Endothelial cell of umbilical vein (primary cell): ENCODE measurements at regions not wholly inside any gene's neighbourhood (a gene's known extent, or its start where the extent isn't known, plus 50 kb on each side); places are given as distances from the start of the nearest gene placed in this dataset.

Experiments
- BruUV-seq: library from RNA; stranded (reverse); fragments of 400-500 nt; replicated peaks from 2 replicates; lab custom pipeline; 2021; lab: Mats Ljungman, UMichigan
- CTCF ChIA-PET: fragments of 300-600, 350-600 bp; sonication (Branson Sonifier 250); formaldehyde crosslinking; loops from one replicate; lab custom pipeline; 2021; ENCODE audit warnings: antibody characterized with exemption, inconsistent platforms; lab: Charles Lee
- POLR2A ChIA-PET: fragments of 300-600, 350-600 bp; sonication (Branson Sonifier 250); formaldehyde crosslinking; loops from one replicate; lab custom pipeline; 2021; ENCODE audit warnings: antibody characterized with exemption, inconsistent platforms; lab: Charles Lee
- DNase-seq: peaks from one replicate; pipeline ENCODE4 v3.0.0-alpha.2; 2011; ENCODE audit warnings: low read depth, low spot score
- FAIRE-seq: peaks from 2 replicates; lab custom pipeline; 2011; peaks lifted over from hg19 to GRCh38; lab: Jason Lieb, UNC
- H2AFZ ChIP-seq: 2 replicates; pipeline ENCODE4 v1.6.0; 2012; ENCODE audit warnings: low read depth, low read length, control low read depth, inconsistent platforms
- H3K27ac ChIP-seq: 2 replicates; pipeline ENCODE4 v1.5.1; 2011; ENCODE audit warnings: low read depth, mild to moderate bottlenecking, control low read depth, low read length, moderate library complexity; ENCODE audit not compliant: insufficient read depth
- H3K27me3 ChIP-seq, 2 experiments: 2 replicates each; pipeline versions ENCODE4 v1.6.0 to v1.6.1; 2011; ENCODE audit warnings: low read length in 2 of 2, mixed read lengths in 1 of 2; ENCODE audit not compliant: control insufficient read depth in 2 of 2, insufficient read depth in 2 of 2
- H3K36me3 ChIP-seq, 2 experiments: 2 replicates in 1 of 2; 3 replicates in 1 of 2; pipeline ENCODE4 v1.5.1; 2011; ENCODE audit warnings: low read length in 2 of 2, mild to moderate bottlenecking in 1 of 2, moderate library complexity in 1 of 2; ENCODE audit not compliant: control insufficient read depth in 2 of 2, insufficient read depth in 2 of 2; ENCODE audit errors: extremely low read depth in 1 of 2
- H3K4me1 ChIP-seq: 3 replicates; pipeline ENCODE4 v1.5.1; 2011; ENCODE audit warnings: mild to moderate bottlenecking, low read length; ENCODE audit not compliant: control insufficient read depth, insufficient read depth; ENCODE audit errors: extremely low read depth
- H3K4me2 ChIP-seq: 2 replicates; pipeline ENCODE4 v1.6.1; 2011; ENCODE audit warnings: low read length, control low read depth, mixed read lengths; ENCODE audit not compliant: insufficient read depth
- H3K4me3 ChIP-seq, 3 experiments: fragments of 200-600 bp in 1 of 3; sonication (generic), shearing (Covaris generic) in 1 of 3; replicated peaks in 1 of 3; 2 replicates each; pipeline ENCODE4 v1.5.1; 2011 to 2016; ENCODE audit warnings: control low read depth in 3 of 3, low read length in 3 of 3, mild to moderate bottlenecking in 2 of 3, inconsistent platforms in 1 of 3, low read depth in 1 of 3, moderate library complexity in 1 of 3; ENCODE audit not compliant: insufficient read depth in 1 of 3
- H3K79me2 ChIP-seq: 2 replicates; pipeline ENCODE4 v1.6.0; 2012; ENCODE audit warnings: low read length, inconsistent platforms; ENCODE audit not compliant: control insufficient read depth, insufficient read depth
- H3K9ac ChIP-seq: replicated peaks from 2 replicates; pipeline ENCODE3; 2011; ENCODE audit warnings: low read length, control low read depth; ENCODE audit not compliant: insufficient read depth; ENCODE audit errors: extremely low read depth
- H3K9me1 ChIP-seq: replicated peaks from 3 replicates; pipeline ENCODE4 v1.6.0; 2011; ENCODE audit warnings: mild to moderate bottlenecking, low read length; ENCODE audit not compliant: control insufficient read depth, insufficient read depth; ENCODE audit errors: extremely low read depth
- H3K9me3 ChIP-seq: replicated peaks from 2 replicates; pipeline ENCODE4 v1.5.1; 2012; ENCODE audit warnings: low read length, inconsistent platforms; ENCODE audit not compliant: control insufficient read depth, insufficient read depth
- H4K20me1 ChIP-seq: replicated peaks from 2 replicates; pipeline ENCODE3; 2011; ENCODE audit warnings: mild to moderate bottlenecking, low read length; ENCODE audit not compliant: control insufficient read depth, insufficient read depth; ENCODE audit errors: extremely low read depth
- CTCF ChIP-seq, 2 donors: IDR thresholded peaks; 1 replicate in 1 of 2; 2 replicates in 1 of 2; pipeline ENCODE4 v1.5.1; 2011; ENCODE audit warnings: low read length in 2 of 2, mild to moderate bottlenecking in 2 of 2, moderate library complexity in 2 of 2, control low read depth in 1 of 2, inconsistent platforms in 1 of 2, low read depth in 1 of 2; ENCODE audit not compliant: insufficient read depth in 1 of 2; ENCODE audit errors: extremely low read depth in 1 of 2
- EZH2 ChIP-seq: IDR thresholded peaks from 2 replicates; pipeline ENCODE4 v1.6.1; 2012; ENCODE audit warnings: borderline replicate concordance, low read depth, mild to moderate bottlenecking, moderate library complexity, low read length, inconsistent platforms; ENCODE audit not compliant: severe bottlenecking
- FOS ChIP-seq: IDR thresholded peaks from 2 replicates; pipeline ENCODE4 v1.6.1; 2011; ENCODE audit warnings: mild to moderate bottlenecking, low read length, moderate library complexity, borderline replicate concordance; ENCODE audit not compliant: insufficient read depth
- GATA2 ChIP-seq: IDR thresholded peaks from 2 replicates; pipeline ENCODE4 v1.7.0; 2011; ENCODE audit warnings: low read depth, mild to moderate bottlenecking, moderate library complexity, mixed read lengths, low read length; ENCODE audit not compliant: insufficient read length, insufficient read depth
- JUN ChIP-seq: IDR thresholded peaks from 2 replicates; pipeline ENCODE4 v1.6.1; 2011; ENCODE audit warnings: borderline replicate concordance, low read depth; ENCODE audit not compliant: insufficient read length, insufficient read depth
- MAX ChIP-seq: IDR thresholded peaks from 2 replicates; pipeline ENCODE4 v1.6.1; 2011; ENCODE audit not compliant: insufficient read depth, insufficient read length
- MYC ChIP-seq: IDR thresholded peaks from one replicate; pipeline ENCODE4 v1.6.1; 2011; ENCODE audit warnings: mild to moderate bottlenecking, low read depth, low read length
- POLR2A ChIP-seq: IDR thresholded peaks from 2 replicates; pipeline ENCODE4 v1.6.1; 2012; ENCODE audit warnings: low read depth, mild to moderate bottlenecking, control low read depth, low read length
- POLR2AphosphoS5 ChIP-seq: IDR thresholded peaks from 2 replicates; pipeline ENCODE4 v1.6.1; 2012; ENCODE audit warnings: low read depth, mild to moderate bottlenecking, control low read depth, low read length, moderate library complexity; ENCODE audit not compliant: insufficient read depth
- dilution Hi-C: fragments of 300-500 bp; cut with MboI; formaldehyde crosslinking; loops from one replicate; pipeline ENCODE4 v1.15.0; 2019; ENCODE audit warnings: low sequenced_read_pairs; ENCODE audit not compliant: extremely low pct_ligation_motif_present
- intact Hi-C: fragments of 100-400 bp; cut with micrococcal nuclease; formaldehyde crosslinking; loops from one replicate; pipeline ENCODE4 v1.10.0; 2022

- intact Hi-C loops, result no loop called here
- CTCF ChIA-PET, result interaction anchor here (1.2 kb wide), 1 partner anchor 56 kb away, joined by 3 read pairs; no protein-coding TSS in a partner anchor
Observed at GRCh38 chr6:148235446-148235845, 107.2 kb upstream of the SASH1 start.

More at GRCh38 chr6:148235446-148235845, 107.2 kb upstream of the SASH1 start:
- no TSS peak for BruUV-seq
- Histone ChIP-seq H3K4me3 (no peak overlapping the region), H2AFZ (no peak overlapping the region), H3K27ac (no peak overlapping the region), H4K20me1 (no peaks in the 10 kb centered on the region), H3K9me1 (no peaks in the 10 kb centered on the region), H3K36me3 (no peaks in the 10 kb centered on the region), H3K79me2 (no peaks in the 10 kb centered on the region), H3K27me3 (no peaks in the 10 kb centered on the region), H3K9me3 (no peaks in the 10 kb centered on the region), H3K4me1 (peaks cover 5% of the 10 kb centered on the region), H3K9ac (no peak overlapping the region), H3K4me2 (no peak overlapping the region)
- no peak for TF ChIP-seq FOS
- no peak for TF ChIP-seq CTCF (IDR thresholded peaks at IDR 0.05; ENCODE audit: extremely low read depth in 1 of 2, insufficient read depth in 1 of 2, low read depth in 1 of 2, low read length in 2 of 2)
- no peak for TF ChIP-seq GATA2
- TF ChIP-seq POLR2A, result no peak
- TF ChIP-seq MAX, result no peak
- no peak for TF ChIP-seq POLR2AphosphoS5
- TF ChIP-seq JUN, result no peak
- TF ChIP-seq MYC, result no peak
- no peak for TF ChIP-seq EZH2
- no peak for FAIRE-seq
- dilution Hi-C loops, result no loop called here
- DNase-seq, result no peak
- POLR2A ChIA-PET, result no interaction called here
